ENCODE measurements at regions not wholly inside any gene's neighbourhood (a gene's known extent, or its start where the extent isn't known, plus 50 kb on each side); places are given as distances from the start of the nearest gene placed in this dataset.

DNA sequence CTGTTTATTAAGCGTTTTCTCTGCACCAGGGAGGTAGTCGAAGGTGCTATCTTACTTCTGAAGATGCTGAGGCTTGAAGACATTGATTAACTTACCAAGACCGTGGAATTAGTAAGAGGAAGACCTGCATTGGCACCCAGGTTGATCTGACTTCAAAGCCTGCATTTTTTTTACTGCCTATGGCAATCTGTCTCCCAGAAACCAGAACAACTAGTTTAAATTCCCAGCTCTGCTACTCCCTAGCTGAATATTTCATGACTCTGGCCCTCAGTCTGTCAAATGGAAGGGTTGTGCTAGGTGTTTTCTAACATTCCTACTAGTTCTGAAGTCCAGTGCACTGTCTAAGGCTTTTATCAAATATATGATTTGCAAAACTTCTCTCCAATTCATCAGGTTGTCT lies 52.0 kb upstream of the GRAMD1B start:
- TF ChIP-seq ZNF274 (IDR thresholded peaks at IDR 0.05; ENCODE audit: low read depth, low read length) (no peak), YY1 (IDR thresholded peaks at IDR 0.05; ENCODE audit: insufficient read depth, insufficient read length) (no peak), SUZ12 (IDR thresholded peaks at IDR 0.05; ENCODE audit: extremely low read depth, insufficient read depth, insufficient read length) (no peak)
- H3K27me3 ChIP-seq (ENCODE audit: insufficient read depth, insufficient read length): no peaks in the 10 kb centered on the region
- no peaks in the 10 kb centered on the region for H3K36me3 ChIP-seq (ENCODE audit: insufficient read depth, insufficient read length, low read length)
- H3K9me3 ChIP-seq (ENCODE audit: insufficient read depth, low read length): no peaks in the 10 kb centered on the region
- no peak overlapping the region for H3K4me3 ChIP-seq (ENCODE audit: insufficient read length, low read depth)
- no peak overlapping the region for H3K9ac ChIP-seq (ENCODE audit: insufficient read length, low read depth)
- no peak for DNase-seq (ENCODE audit: low read depth, low spot score)
- no peaks in the 10 kb centered on the region for H3K4me1 ChIP-seq (ENCODE audit: insufficient read depth, insufficient read length)

DNA sequence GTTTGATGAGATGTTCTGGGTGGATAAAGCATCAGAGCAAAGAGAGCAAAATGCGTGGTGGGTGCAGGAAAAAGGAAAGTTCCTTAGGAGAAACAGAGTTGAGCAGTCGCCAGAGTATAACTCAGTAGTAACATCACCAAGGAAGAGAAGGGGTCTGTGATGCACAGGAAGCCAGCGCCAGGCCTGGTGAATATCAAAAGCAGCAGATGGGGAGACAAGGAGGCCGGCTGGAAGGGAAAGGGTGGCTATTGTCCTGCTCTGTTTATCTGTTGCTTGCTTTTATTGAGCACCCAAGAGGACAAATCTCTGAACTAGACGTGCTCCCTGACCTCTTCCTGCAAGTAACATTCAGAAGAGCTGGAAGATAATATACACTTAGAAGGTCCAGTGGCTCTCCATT lies 52.7 kb upstream of the GRAMD1B start:
- H3K36me3 ChIP-seq (ENCODE audit: insufficient read depth, insufficient read length, low read length): no peaks in the 10 kb centered on the region
- no peak for DNase-seq (ENCODE audit: low read depth, low spot score)
- no peaks in the 10 kb centered on the region for H3K27me3 ChIP-seq (ENCODE audit: insufficient read depth, insufficient read length)
- no peak for TF ChIP-seq ZNF274 (IDR thresholded peaks at IDR 0.05; ENCODE audit: low read depth, low read length)
- no peak overlapping the region for H3K4me3 ChIP-seq (ENCODE audit: insufficient read length, low read depth)
- H3K4me1 ChIP-seq (ENCODE audit: insufficient read depth, insufficient read length): no peaks in the 10 kb centered on the region
- H3K9ac ChIP-seq (ENCODE audit: insufficient read length, low read depth): no peak overlapping the region
- H3K9me3 ChIP-seq (ENCODE audit: insufficient read depth, low read length): no peaks in the 10 kb centered on the region

- H3K36me3 ChIP-seq (ENCODE audit: insufficient read depth, insufficient read length, low read length): no peaks in the 10 kb centered on the region
- no peak for TF ChIP-seq ZNF274 (IDR thresholded peaks at IDR 0.05; ENCODE audit: low read depth, low read length)
- no peak for TF ChIP-seq YY1 (IDR thresholded peaks at IDR 0.05; ENCODE audit: insufficient read depth, insufficient read length)
- no peak for TF ChIP-seq SUZ12 (IDR thresholded peaks at IDR 0.05; ENCODE audit: extremely low read depth, insufficient read depth, insufficient read length)
- no peaks in the 10 kb centered on the region for H3K27me3 ChIP-seq (ENCODE audit: insufficient read depth, insufficient read length)
- no peaks in the 10 kb centered on the region for H3K9me3 ChIP-seq (ENCODE audit: insufficient read depth, low read length)
- H3K4me3 ChIP-seq (ENCODE audit: insufficient read length, low read depth): no peak overlapping the region
- no peak for DNase-seq (ENCODE audit: low read depth, low spot score)
- no peak overlapping the region for H3K9ac ChIP-seq (ENCODE audit: insufficient read length, low read depth)
- H3K4me1 ChIP-seq (ENCODE audit: insufficient read depth, insufficient read length): no peaks in the 10 kb centered on the region
Measured at GRCh38 chr11:123375832-123376231, 54.2 kb upstream of the GRAMD1B start.

- Histone ChIP-seq H3K27me3 (ENCODE audit: insufficient read depth, insufficient read length) (no peaks in the 10 kb centered on the region), H3K9ac (ENCODE audit: insufficient read length, low read depth) (no peak overlapping the region), H3K4me1 (ENCODE audit: insufficient read depth, insufficient read length) (no peaks in the 10 kb centered on the region), H3K4me3 (ENCODE audit: insufficient read length, low read depth) (no peak overlapping the region), H3K9me3 (ENCODE audit: insufficient read depth, low read length) (no peaks in the 10 kb centered on the region), H3K36me3 (ENCODE audit: insufficient read depth, insufficient read length, low read length) (no peaks in the 10 kb centered on the region)
- TF ChIP-seq SUZ12 (IDR thresholded peaks at IDR 0.05; ENCODE audit: extremely low read depth, insufficient read depth, insufficient read length): no peak
- TF ChIP-seq ZNF274 (IDR thresholded peaks at IDR 0.05; ENCODE audit: low read depth, low read length): no peak
- TF ChIP-seq YY1 (IDR thresholded peaks at IDR 0.05; ENCODE audit: insufficient read depth, insufficient read length): no peak
- DNase-seq (ENCODE audit: low read depth, low spot score): no peak
Measured at GRCh38 chr11:123374622-123374968, 55.5 kb upstream of the GRAMD1B start.

- Histone ChIP-seq H3K9me3 (ENCODE audit: insufficient read depth, low read length) (no peaks in the 10 kb centered on the region), H3K4me3 (ENCODE audit: insufficient read length, low read depth) (no peak overlapping the region), H3K9ac (ENCODE audit: insufficient read length, low read depth) (no peak overlapping the region), H3K4me1 (ENCODE audit: insufficient read depth, insufficient read length) (no peaks in the 10 kb centered on the region), H3K36me3 (ENCODE audit: insufficient read depth, insufficient read length, low read length) (no peaks in the 10 kb centered on the region), H3K27me3 (ENCODE audit: insufficient read depth, insufficient read length) (no peaks in the 10 kb centered on the region)
- TF ChIP-seq YY1 (IDR thresholded peaks at IDR 0.05; ENCODE audit: insufficient read depth, insufficient read length) (no peak), SUZ12 (IDR thresholded peaks at IDR 0.05; ENCODE audit: extremely low read depth, insufficient read depth, insufficient read length) (no peak), ZNF274 (IDR thresholded peaks at IDR 0.05; ENCODE audit: low read depth, low read length) (no peak)
- DNase-seq (ENCODE audit: low read depth, low spot score): no peak
Measured at GRCh38 chr11:123373754-123374621, 56.1 kb upstream of the GRAMD1B start.

DNA sequence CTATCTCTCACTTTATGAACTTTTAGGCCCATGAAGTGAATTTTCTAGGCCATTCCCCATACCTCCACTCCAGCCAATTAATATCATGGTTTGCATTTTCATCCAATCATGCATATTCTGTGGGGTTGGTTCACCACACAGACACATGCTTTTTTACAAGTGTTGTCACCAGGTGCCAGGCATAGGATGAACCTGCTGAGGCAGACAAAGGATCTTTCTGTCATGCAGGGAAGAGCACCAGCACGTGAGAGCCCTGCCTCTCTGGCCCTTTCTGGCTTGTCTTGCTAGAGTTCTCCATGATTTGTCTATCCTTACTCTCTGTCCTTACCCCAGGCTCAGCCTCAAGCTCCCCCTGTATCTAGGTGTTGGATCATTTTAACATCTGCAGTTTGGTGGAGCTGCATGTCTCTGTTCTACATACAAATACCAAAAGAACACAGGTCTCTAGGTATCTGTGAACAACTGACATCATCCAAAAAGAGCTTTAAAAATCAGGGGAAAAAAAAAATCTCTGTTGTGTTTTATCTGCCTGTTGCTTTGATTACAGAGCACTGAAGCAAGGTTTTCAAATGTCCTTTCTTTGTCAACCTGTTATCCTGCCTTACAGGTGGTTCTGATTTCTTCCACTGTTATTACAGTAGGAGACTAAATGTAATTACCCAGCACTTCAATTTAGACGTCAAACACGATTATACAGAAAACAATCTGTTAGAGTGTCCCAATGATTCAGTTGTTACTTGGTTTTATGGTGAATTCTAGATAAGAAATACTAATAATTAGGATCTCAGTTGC lies 58.4 kb upstream of the GRAMD1B start:
- H3K4me3 ChIP-seq (ENCODE audit: insufficient read length, low read depth): no peak overlapping the region
- H3K27me3 ChIP-seq (ENCODE audit: insufficient read depth, insufficient read length): no peaks in the 10 kb centered on the region
- no peak overlapping the region for H3K9ac ChIP-seq (ENCODE audit: insufficient read length, low read depth)
- H3K4me1 ChIP-seq (ENCODE audit: insufficient read depth, insufficient read length): no peaks in the 10 kb centered on the region
- DNase-seq (ENCODE audit: low read depth, low spot score): no peak
- H3K9me3 ChIP-seq (ENCODE audit: insufficient read depth, low read length): no peaks in the 10 kb centered on the region
- TF ChIP-seq YY1 (IDR thresholded peaks at IDR 0.05; ENCODE audit: insufficient read depth, insufficient read length): no peak
- no peak for TF ChIP-seq SUZ12 (IDR thresholded peaks at IDR 0.05; ENCODE audit: extremely low read depth, insufficient read depth, insufficient read length)
- TF ChIP-seq ZNF274 (IDR thresholded peaks at IDR 0.05; ENCODE audit: low read depth, low read length): no peak
- H3K36me3 ChIP-seq (ENCODE audit: insufficient read depth, insufficient read length, low read length): no peaks in the 10 kb centered on the region

DNA sequence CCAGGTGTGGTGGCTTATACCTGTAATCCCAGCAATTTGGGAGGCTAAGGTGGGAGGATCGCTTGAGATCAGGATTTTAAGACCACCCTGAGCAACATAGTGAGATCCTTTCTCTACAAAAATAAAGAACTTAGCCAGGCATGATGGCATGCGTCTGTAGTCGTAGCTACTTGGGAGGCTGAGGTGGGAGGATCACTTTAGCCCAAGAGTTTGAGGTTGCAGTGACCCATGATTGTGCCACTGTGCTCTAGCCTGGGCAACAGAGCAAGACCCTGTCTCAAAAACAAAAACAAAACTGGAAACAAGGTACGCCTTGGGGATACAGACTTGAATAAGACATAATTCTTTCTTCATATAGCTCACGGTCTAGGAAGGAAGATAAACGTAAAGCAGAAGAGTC lies 63.1 kb upstream of the GRAMD1B start:
- Histone ChIP-seq H3K27me3 (ENCODE audit: insufficient read depth, insufficient read length) (peaks cover 3% of the 10 kb centered on the region), H3K4me3 (ENCODE audit: insufficient read length, low read depth) (no peak overlapping the region)

More for the DNA sequence above, 63.1 kb upstream of the GRAMD1B start:
- Histone ChIP-seq H3K9me3 (ENCODE audit: insufficient read depth, low read length) (no peaks in the 10 kb centered on the region), H3K36me3 (ENCODE audit: insufficient read depth, insufficient read length, low read length) (no peaks in the 10 kb centered on the region), H3K4me1 (ENCODE audit: insufficient read depth, insufficient read length) (no peaks in the 10 kb centered on the region), H3K9ac (ENCODE audit: insufficient read length, low read depth) (no peak overlapping the region)
- TF ChIP-seq SUZ12 (IDR thresholded peaks at IDR 0.05; ENCODE audit: extremely low read depth, insufficient read depth, insufficient read length) (no peak), ZNF274 (IDR thresholded peaks at IDR 0.05; ENCODE audit: low read depth, low read length) (no peak), YY1 (IDR thresholded peaks at IDR 0.05; ENCODE audit: insufficient read depth, insufficient read length) (no peak)
- no peak for DNase-seq (ENCODE audit: low read depth, low spot score)

Data from NT2/D1 (cell line).